GM12878 (cell line): ENCODE measurements at regions not wholly inside any gene's neighbourhood (a gene's known extent, or its start where the extent isn't known, plus 50 kb on each side); places are given as distances from the start of the nearest gene placed in this dataset.

ENCODE experiments used
- EP300 ChIP-seq, 2 experiments: fragments of 150-350 bp in 1 of 2; IDR thresholded peaks; 2 replicates each; pipeline ENCODE4 v1.6.1; 2011 to 2012; ENCODE audit warnings: low read depth in 2 of 2, low read length in 2 of 2, borderline replicate concordance in 1 of 2, improper control_type of control experiment in 1 of 2, inconsistent platforms in 1 of 2; ENCODE audit not compliant: control insufficient read depth in 1 of 2
- FOXM1 ChIP-seq: IDR thresholded peaks from 2 replicates; pipeline ENCODE4 v1.6.1; 2012; ENCODE audit warnings: low read depth, mild to moderate bottlenecking, inconsistent platforms, low read length, moderate library complexity
- KLF5 ChIP-seq: fragments of 450-650 bp; IDR thresholded peaks from 2 replicates; pipeline ENCODE4 v1.6.1; 2014; ENCODE audit warnings: mild to moderate bottlenecking; ENCODE audit not compliant: partially characterized antibody
- TCF12 ChIP-seq: IDR thresholded peaks from 2 replicates; pipeline ENCODE4 v1.6.1; 2011; ENCODE audit warnings: low read depth, mild to moderate bottlenecking, low read length
- ZNF274 ChIP-seq: IDR thresholded peaks from one replicate; pipeline ENCODE4 v1.8.0; 2011; ENCODE audit not compliant: insufficient read length, insufficient read depth
- TF ChIP-seq, protein P1 (sequence below), 3 experiments: IDR thresholded peaks in 2 of 3; conservative IDR thresholded peaks in 1 of 3; 2 replicates each; pipeline ENCODE4 v1.5.1; 2011; ENCODE audit warnings: low read depth in 3 of 3, low read length in 3 of 3, mild to moderate bottlenecking in 3 of 3, control low read depth in 2 of 3, moderate library complexity in 2 of 3, inconsistent platforms in 1 of 3, mixed read lengths in 1 of 3; ENCODE audit not compliant: control insufficient read depth in 2 of 3, insufficient read depth in 1 of 3; ENCODE audit errors: extremely low read depth in 1 of 3
- TF ChIP-seq, protein P2 (sequence below): IDR thresholded peaks from 2 replicates; pipeline ENCODE4 v1.6.1; 2012; ENCODE audit warnings: low read depth, low read length, improper control_type of control experiment

DNA sequence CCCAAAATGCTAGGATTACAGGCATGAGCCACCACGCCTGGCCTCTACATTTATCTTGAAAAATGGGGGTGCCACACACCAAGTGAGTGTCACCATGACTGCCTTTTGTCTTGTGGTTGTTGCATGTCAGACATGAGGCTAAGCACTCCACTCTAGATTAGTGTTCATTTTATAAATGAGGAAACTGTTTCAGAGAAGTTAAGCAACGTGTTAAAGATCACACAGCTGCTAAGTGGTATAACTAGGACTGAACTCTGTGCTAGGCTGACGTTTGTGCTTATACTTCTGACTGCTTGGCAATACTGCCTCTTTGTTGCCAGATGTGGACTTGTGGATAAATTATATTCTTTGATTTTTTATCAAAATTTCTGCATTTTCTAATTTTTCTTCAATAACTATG lies 50.8 kb upstream of the SMAD6 start:
- TF ChIP-seq, protein P1, sequence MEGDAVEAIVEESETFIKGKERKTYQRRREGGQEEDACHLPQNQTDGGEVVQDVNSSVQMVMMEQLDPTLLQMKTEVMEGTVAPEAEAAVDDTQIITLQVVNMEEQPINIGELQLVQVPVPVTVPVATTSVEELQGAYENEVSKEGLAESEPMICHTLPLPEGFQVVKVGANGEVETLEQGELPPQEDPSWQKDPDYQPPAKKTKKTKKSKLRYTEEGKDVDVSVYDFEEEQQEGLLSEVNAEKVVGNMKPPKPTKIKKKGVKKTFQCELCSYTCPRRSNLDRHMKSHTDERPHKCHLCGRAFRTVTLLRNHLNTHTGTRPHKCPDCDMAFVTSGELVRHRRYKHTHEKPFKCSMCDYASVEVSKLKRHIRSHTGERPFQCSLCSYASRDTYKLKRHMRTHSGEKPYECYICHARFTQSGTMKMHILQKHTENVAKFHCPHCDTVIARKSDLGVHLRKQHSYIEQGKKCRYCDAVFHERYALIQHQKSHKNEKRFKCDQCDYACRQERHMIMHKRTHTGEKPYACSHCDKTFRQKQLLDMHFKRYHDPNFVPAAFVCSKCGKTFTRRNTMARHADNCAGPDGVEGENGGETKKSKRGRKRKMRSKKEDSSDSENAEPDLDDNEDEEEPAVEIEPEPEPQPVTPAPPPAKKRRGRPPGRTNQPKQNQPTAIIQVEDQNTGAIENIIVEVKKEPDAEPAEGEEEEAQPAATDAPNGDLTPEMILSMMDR (IDR thresholded peaks at IDR 0.05 in 2 of 3, conservative IDR thresholded peaks at IDR 0.05 in 1 of 3; ENCODE audit: control insufficient read depth in 2 of 3, extremely low read depth in 1 of 3, insufficient read depth in 1 of 3, low read depth in 3 of 3, low read length in 3 of 3), result no peak
- TF ChIP-seq KLF5 (no peak), TCF12 (no peak), ZNF274 (no peak), EP300 (IDR thresholded peaks at IDR 0.05; ENCODE audit: borderline replicate concordance in 1 of 2, control insufficient read depth in 1 of 2, low read depth in 2 of 2, low read length in 2 of 2) (no peak), FOXM1 (no peak)
- TF ChIP-seq, protein P2, sequence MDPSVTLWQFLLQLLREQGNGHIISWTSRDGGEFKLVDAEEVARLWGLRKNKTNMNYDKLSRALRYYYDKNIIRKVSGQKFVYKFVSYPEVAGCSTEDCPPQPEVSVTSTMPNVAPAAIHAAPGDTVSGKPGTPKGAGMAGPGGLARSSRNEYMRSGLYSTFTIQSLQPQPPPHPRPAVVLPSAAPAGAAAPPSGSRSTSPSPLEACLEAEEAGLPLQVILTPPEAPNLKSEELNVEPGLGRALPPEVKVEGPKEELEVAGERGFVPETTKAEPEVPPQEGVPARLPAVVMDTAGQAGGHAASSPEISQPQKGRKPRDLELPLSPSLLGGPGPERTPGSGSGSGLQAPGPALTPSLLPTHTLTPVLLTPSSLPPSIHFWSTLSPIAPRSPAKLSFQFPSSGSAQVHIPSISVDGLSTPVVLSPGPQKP, result no peak
